K562 (cell line): ENCODE measurements at regions not wholly inside any gene's neighbourhood (a gene's known extent, or its start where the extent isn't known, plus 50 kb on each side); places are given as distances from the start of the nearest gene placed in this dataset.

Experiments
- ATAC-seq: fragments of 200-7000 bp; cut with Tn5 transposase; 3 replicates; pipeline ENCODE4 v1.9.1; 2020; ENCODE audit warnings: moderate library complexity
- BruUV-seq: library from RNA; stranded (reverse); fragments of 400-500 nt; replicated peaks from 2 replicates; lab custom pipeline; 2021; lab: Mats Ljungman, UMichigan
- CTCF ChIA-PET: fragments of 300-600 bp; formaldehyde crosslinking; extraction: SDS; loops from one replicate; lab custom pipeline; 2021; ENCODE audit warnings: low intra/inter-chr PET ratio; lab: Yijun Ruan, JAX
- POLR2A ChIA-PET: fragments of 300-600, 350-650 bp; sonication (Branson Sonifier 250); formaldehyde crosslinking; extraction: SDS; loops from one replicate; lab custom pipeline; 2021; ENCODE audit warnings: antibody characterized with exemption, inconsistent platforms; lab: Yijun Ruan, JAX
- DNase-seq, 4 experiments: peaks; one replicate each; pipeline versions ENCODE4 v3.0.0 to v3.0.0-alpha.2; 2011 to 2018; ENCODE audit warnings: low spot score in 3 of 4, mixed read lengths in 3 of 4; ENCODE audit errors: extremely low read depth in 1 of 4
- FAIRE-seq: peaks from 2 replicates; lab custom pipeline; 2011; peaks lifted over from hg19 to GRCh38; lab: Jason Lieb, UNC
- H2AFZ ChIP-seq: 2 replicates; pipeline ENCODE4 v1.6.0; 2011; ENCODE audit warnings: low read depth, low read length, control low read depth, inconsistent platforms
- H3K27ac ChIP-seq: fragments of 200-600 bp; 3 replicates; pipeline ENCODE4 v1.8.0; 2011; ENCODE audit warnings: low read depth, mild to moderate bottlenecking, control low read depth, inconsistent platforms, low read length, moderate library complexity, mixed read lengths; ENCODE audit errors: extremely low read depth
- H3K27me3 ChIP-seq, 2 experiments: fragments of 300-600 bp in 1 of 2; 2 replicates in 1 of 2; 3 replicates in 1 of 2; pipeline versions ENCODE4 v1.6.0 to v1.8.0; 2011; ENCODE audit warnings: inconsistent platforms in 2 of 2, low read length in 2 of 2, mild to moderate bottlenecking in 1 of 2, mixed read lengths in 1 of 2, moderate library complexity in 1 of 2; ENCODE audit not compliant: control insufficient read depth in 2 of 2, insufficient read depth in 2 of 2
- H3K36me3 ChIP-seq: fragments of 300-600 bp; 3 replicates; pipeline ENCODE4 v1.8.0; 2011; ENCODE audit warnings: mild to moderate bottlenecking, low read length, inconsistent platforms; ENCODE audit not compliant: control insufficient read depth, insufficient read depth
- H3K4me1 ChIP-seq, 2 experiments: fragments of 200-600 bp in 1 of 2; replicated peaks in 1 of 2; 2 replicates in 1 of 2; 3 replicates in 1 of 2; pipeline versions ENCODE4 v1.5.1 to v1.8.0; 2011; ENCODE audit warnings: inconsistent platforms in 2 of 2, low read length in 2 of 2, mild to moderate bottlenecking in 1 of 2, mixed read lengths in 1 of 2, moderate library complexity in 1 of 2; ENCODE audit not compliant: control insufficient read depth in 2 of 2, insufficient read depth in 2 of 2
- H3K4me2 ChIP-seq: 2 replicates; pipeline ENCODE4 v1.6.1; 2011; ENCODE audit warnings: low read length, control low read depth, inconsistent platforms, mixed read lengths; ENCODE audit not compliant: insufficient read depth
- H3K4me3 ChIP-seq: fragments of 200-600 bp; sonication (generic), shearing (Covaris generic); 2 replicates; pipeline ENCODE4 v1.5.1; 2016; ENCODE audit warnings: control low read depth, inconsistent platforms
- H3K79me2 ChIP-seq: fragments of 200-600 bp; 3 replicates; pipeline ENCODE4 v1.8.0; 2011; ENCODE audit warnings: low read length, inconsistent platforms; ENCODE audit not compliant: control insufficient read depth, insufficient read depth
- H3K9ac ChIP-seq, 2 experiments: 2 replicates each; pipeline versions ENCODE4 v1.6.0 to v1.6.1; 2011; ENCODE audit warnings: low read depth in 2 of 2, low read length in 2 of 2, control low read depth in 1 of 2, inconsistent platforms in 1 of 2, mild to moderate bottlenecking in 1 of 2, mixed read lengths in 1 of 2; ENCODE audit not compliant: insufficient read depth in 1 of 2
- H3K9me1 ChIP-seq: one replicate; pipeline ENCODE4 v1.6.0; 2011; ENCODE audit warnings: inconsistent platforms, mild to moderate bottlenecking, low read length, moderate library complexity; ENCODE audit not compliant: control insufficient read depth, insufficient read depth
- H3K9me3 ChIP-seq: replicated peaks from 2 replicates; pipeline ENCODE4 v1.5.1; 2011; ENCODE audit warnings: low read depth, low read length, inconsistent platforms; ENCODE audit not compliant: control insufficient read depth, insufficient read depth
- H4K20me1 ChIP-seq: replicated peaks from 2 replicates; pipeline ENCODE4 v1.6.1; 2011; ENCODE audit warnings: low read length, inconsistent platforms, mixed read lengths; ENCODE audit not compliant: control insufficient read depth, insufficient read depth
- BRD4 ChIP-seq: fragments of 200-600 bp; sonication (generic); IDR thresholded peaks from 2 replicates; pipeline ENCODE4 v1.6.1; 2017; ENCODE audit warnings: inconsistent platforms
- CBX3 ChIP-seq, 2 experiments: IDR thresholded peaks; 1 replicate in 1 of 2; 2 replicates in 1 of 2; pipeline ENCODE4 v1.6.1; 2012; ENCODE audit warnings: inconsistent platforms in 2 of 2, low read length in 2 of 2, borderline replicate concordance in 1 of 2, control low read depth in 1 of 2
- DDX20 ChIP-seq: fragments of 450-650 bp; IDR thresholded peaks from 2 replicates; pipeline ENCODE4 v1.6.1; 2016; ENCODE audit warnings: missing genetic modification characterization, low read depth, mild to moderate bottlenecking, missing compliant biosample characterization, moderate library complexity
- GATAD2A ChIP-seq: fragments of 450-650 bp; IDR thresholded peaks from 2 replicates; pipeline ENCODE4 v1.6.1; 2017
- HDAC1 ChIP-seq, 2 experiments: fragments of 450-650 bp; IDR thresholded peaks; 2 replicates each; pipeline ENCODE4 v1.6.1; 2016 to 2017; ENCODE audit warnings: inconsistent platforms in 1 of 2, mild to moderate bottlenecking in 1 of 2, moderate library complexity in 1 of 2
- HNRNPK ChIP-seq: fragments of 200-400 bp; formaldehyde crosslinking; IDR thresholded peaks from one replicate; pipeline ENCODE4 v1.6.1; 2018; ENCODE audit warnings: mild to moderate bottlenecking, low read depth, low read length; ENCODE audit not compliant: poor library complexity, severe bottlenecking
- MCM5 ChIP-seq: fragments of 450-650 bp; IDR thresholded peaks from 2 replicates; pipeline ENCODE4 v1.6.1; 2016; ENCODE audit warnings: low read depth
- NFRKB ChIP-seq: fragments of 450-650 bp; IDR thresholded peaks from 2 replicates; pipeline ENCODE4 v1.6.1; 2016; ENCODE audit warnings: low read depth
- ZNF324 ChIP-seq: fragments of 250-450 bp; sonication (Bioruptor Pico); IDR thresholded peaks from 2 replicates; pipeline ENCODE4 v1.4.0; 2020; ENCODE audit warnings: mild to moderate bottlenecking
- ZNF717 ChIP-seq: fragments of 250-450 bp; sonication (Bioruptor Pico); IDR thresholded peaks from 2 replicates; pipeline ENCODE4 v1.5.0; 2021
- ZNF75A ChIP-seq: fragments of 450-650 bp; formaldehyde crosslinking; IDR thresholded peaks from 2 replicates; pipeline ENCODE4 v1.4.0; 2020; ENCODE audit warnings: mild to moderate bottlenecking
- ZNF780A ChIP-seq: fragments of 250-450 bp; sonication (Bioruptor Pico); IDR thresholded peaks from 2 replicates; pipeline ENCODE4 v1.5.0; 2021; ENCODE audit warnings: mild to moderate bottlenecking
- WGBS: fragments of 100-300 bp; shearing (Covaris generic); methylation state at CpG from one replicate; pipeline ENCODE4 v1.1.6; 2016; ENCODE audit warnings: low coverage, mixed read lengths; ENCODE audit not compliant: insufficient coverage; ENCODE audit errors: missing lambda C conversion rate; 5-methylcytosine and 5-hydroxymethylcytosine counted together
- in situ Hi-C: fragments of 300-500 bp; cut with MboI; formaldehyde crosslinking; loops from 4 replicates; pipeline ENCODE4 v1.15.0; 2018; ENCODE audit warnings: inconsistent platforms, mixed read lengths
- intact Hi-C: fragments of 100-400 bp; cut with micrococcal nuclease; formaldehyde crosslinking; loops from 2 replicates; pipeline ENCODE4 v1.14.2; 2022

- ChIA-PET CTCF (no interaction called here), POLR2A (interaction anchor here (0.6 to 1.2 kb wide), 3 partner anchors 9 to 94 kb away, joined by 3 to 4 read pairs (median 3); no protein-coding TSS in a partner anchor)
- BruUV-seq = no TSS peak
- no peak overlapping the region for H3K4me3 ChIP-seq
- no peaks in the 10 kb centered on the region for H3K9me1 ChIP-seq
- H3K4me1 ChIP-seq = no peaks in the 10 kb centered on the region
- H3K79me2 ChIP-seq = no peaks in the 10 kb centered on the region
- H4K20me1 ChIP-seq = no peaks in the 10 kb centered on the region
- ATAC-seq (no peak), DNase-seq (no peak), FAIRE-seq (no peak)
- H3K27ac ChIP-seq = no peak overlapping the region
- H3K9me3 ChIP-seq = no peaks in the 10 kb centered on the region
- intact Hi-C loops = no loop called here
- no peaks in the 10 kb centered on the region for H3K36me3 ChIP-seq
- in situ Hi-C loops = no loop called here
- no peaks in the 10 kb centered on the region for H3K27me3 ChIP-seq
- no peak overlapping the region for H2AFZ ChIP-seq
- no peak overlapping the region for H3K9ac ChIP-seq
- no peak overlapping the region for H3K4me2 ChIP-seq
- TF ChIP-seq CBX3 (IDR thresholded peaks at IDR 0.05; ENCODE audit: borderline replicate concordance in 1 of 2, low read length in 2 of 2) = no peak
- TF ChIP-seq MCM5 = no peak
- TF ChIP-seq, all 486 proteins: peak for 0
Observed at GRCh38 chr9:109861918-109862317, 81.9 kb downstream of the PALM2AKAP2 start.

- Histone ChIP-seq H3K79me2 (no peaks in the 10 kb centered on the region), H3K36me3 (no peaks in the 10 kb centered on the region), H3K9me1 (no peaks in the 10 kb centered on the region), H3K4me2 (no peak overlapping the region), H3K9me3 (no peaks in the 10 kb centered on the region), H2AFZ (no peak overlapping the region), H3K27me3 (no peaks in the 10 kb centered on the region; a peak in 1 of 5 replicates), H3K9ac (no peak overlapping the region), H3K27ac (no peak overlapping the region)
- TF ChIP-seq HDAC1 (IDR thresholded peaks at IDR 0.05) (no peak), ZNF324 (CRISPR knock-in tag) (no peak), ZNF780A (CRISPR knock-in tag) (no peak), ZNF717 (CRISPR knock-in tag) (no peak), HNRNPK (no peak), BRD4 (no peak), NFRKB (no peak), DDX20 (tag) (no peak), ZNF75A (no peak), GATAD2A (no peak)
- TF ChIP-seq, all 486 proteins: peak for 0
- no peak for FAIRE-seq
- in situ Hi-C loops (no loop called here), intact Hi-C loops (no loop called here)
- CTCF ChIA-PET = no interaction called here
- BruUV-seq = no TSS peak
- Histone ChIP-seq H4K20me1 (no peaks in the 10 kb centered on the region; the same call in 1 of the 2 replicates), H3K4me3 (no peak overlapping the region), H3K4me1 (no peaks in the 10 kb centered on the region)
- POLR2A ChIA-PET = interaction anchor here (0.6 to 1.2 kb wide), 3 partner anchors 10 to 94 kb away, joined by 3 to 4 read pairs (median 3); no protein-coding TSS in a partner anchor
- no peak for DNase-seq
- ATAC-seq = no peak
- 0% methylated on average over 3 of the region's 3 CpGs for WGBS
Observed at GRCh38 chr9:109862452-109862851, 82.5 kb downstream of the PALM2AKAP2 start.
